ENCODE measurements at regions not wholly inside any gene's neighbourhood (a gene's known extent, or its start where the extent isn't known, plus 50 kb on each side); places are given as distances from the start of the nearest gene placed in this dataset.

- no peak overlapping the region for H3K27ac ChIP-seq (ENCODE audit: low read length)
- H3K27me3 ChIP-seq (ENCODE audit: control insufficient read depth, insufficient read depth, low read length), result no peaks in the 10 kb centered on the region
- H3K4me1 ChIP-seq (ENCODE audit: control insufficient read depth, insufficient read depth, low read length), result no peaks in the 10 kb centered on the region
- no peak for DNase-seq (ENCODE audit: low read depth, low spot score)
- ChIA-PET CTCF (no interaction called here), POLR2A (no interaction called here)
- H3K4me3 ChIP-seq (ENCODE audit: low read depth in 2 of 2, low read length in 2 of 2), result no peak overlapping the region
- BruUV-seq (replicated peaks), result no TSS peak
- no peaks in the 10 kb centered on the region for H3K36me3 ChIP-seq (ENCODE audit: control insufficient read depth, insufficient read depth, low read length)
- H3K9me3 ChIP-seq (ENCODE audit: control insufficient read depth, insufficient read depth, low read depth, low read length), result peaks cover 3% of the 10 kb centered on the region; the same call in 1 of the 2 replicates
- TF ChIP-seq SIN3A (IDR thresholded peaks at IDR 0.05; ENCODE audit: borderline replicate concordance, insufficient read depth, low read depth, low read length) (no peak), CTCF (IDR thresholded peaks at IDR 0.05) (no peak), TCF7L2 (IDR thresholded peaks at IDR 0.05; ENCODE audit: low read depth, low read length) (no peak), POLR2AphosphoS5 (IDR thresholded peaks at IDR 0.05; ENCODE audit: low read depth, low read length) (no peak), REST (IDR thresholded peaks at IDR 0.05; ENCODE audit: insufficient read depth in 1 of 2, low read depth in 2 of 2, low read length in 1 of 2) (no peak)
- no peak for ATAC-seq
- intact Hi-C loops (cut with micrococcal nuclease; ENCODE audit: unreplicated experiment), result no loop called here
- in situ Hi-C loops (cut with HindIII; ENCODE audit: low pct_unique_long_range_greater_than_20kb, low sequenced_read_pairs), result no loop called here
Measured at GRCh38 chr6:115053169-115053860, 710.5 kb upstream of the HS3ST5 start.

- Histone ChIP-seq H3K27me3 (ENCODE audit: control insufficient read depth, insufficient read depth, low read length) (no peaks in the 10 kb centered on the region), H3K27ac (ENCODE audit: low read length) (no peak overlapping the region), H3K4me3 (ENCODE audit: low read depth in 2 of 2, low read length in 2 of 2) (no peak overlapping the region), H3K4me1 (ENCODE audit: control insufficient read depth, insufficient read depth, low read length) (no peaks in the 10 kb centered on the region), H3K36me3 (ENCODE audit: control insufficient read depth, insufficient read depth, low read length) (no peaks in the 10 kb centered on the region), H3K9me3 (ENCODE audit: control insufficient read depth, insufficient read depth, low read depth, low read length) (no peaks in the 10 kb centered on the region)
- POLR2A ChIA-PET, result no interaction called here
- TF ChIP-seq POLR2AphosphoS5 (IDR thresholded peaks at IDR 0.05; ENCODE audit: low read depth, low read length), result no peak
- TF ChIP-seq TCF7L2 (IDR thresholded peaks at IDR 0.05; ENCODE audit: low read depth, low read length), result no peak
- TF ChIP-seq CTCF (IDR thresholded peaks at IDR 0.05), result no peak
- TF ChIP-seq SIN3A (IDR thresholded peaks at IDR 0.05; ENCODE audit: borderline replicate concordance, insufficient read depth, low read depth, low read length), result no peak
- no peak for TF ChIP-seq REST (IDR thresholded peaks at IDR 0.05; ENCODE audit: insufficient read depth in 1 of 2, low read depth in 2 of 2, low read length in 1 of 2)
- no TSS peak for BruUV-seq (replicated peaks)
- intact Hi-C loops (cut with micrococcal nuclease; ENCODE audit: unreplicated experiment), result no loop called here
- CTCF ChIA-PET, result no interaction called here
- DNase-seq (ENCODE audit: low read depth, low spot score) (no peak), ATAC-seq (no peak)
- in situ Hi-C loops (cut with HindIII; ENCODE audit: low pct_unique_long_range_greater_than_20kb, low sequenced_read_pairs), result no loop called here
Measured at GRCh38 chr6:115016593-115016992, 673.8 kb upstream of the HS3ST5 start.
